ENCODE measurements at regions not wholly inside any gene's neighbourhood (a gene's known extent, or its start where the extent isn't known, plus 50 kb on each side); places are given as distances from the start of the nearest gene placed in this dataset.

GRCh38 chr10:3398825-3399646 is 226.5 kb upstream of the PITRM1 start:
- no peak overlapping the region for H3K9ac ChIP-seq (replicated peaks; ENCODE audit: extremely low read depth, insufficient read depth, low read length)
- no peak overlapping the region for H3K4me3 ChIP-seq (replicated peaks in 1 of 3; ENCODE audit: insufficient read depth in 1 of 3, low read depth in 1 of 3, low read length in 3 of 3)
- DNase-seq (ENCODE audit: low read depth, low spot score): peak; percentile 48
- peaks cover 24% of the 10 kb centered on the region for H3K4me1 ChIP-seq (ENCODE audit: control insufficient read depth, extremely low read depth, insufficient read depth, low read length)
- H4K20me1 ChIP-seq (replicated peaks; ENCODE audit: control insufficient read depth, extremely low read depth, insufficient read depth, low read length): no peaks in the 10 kb centered on the region
- intact Hi-C loops (cut with micrococcal nuclease) (no loop called here), dilution Hi-C loops (cut with MboI; ENCODE audit: extremely low pct_ligation_motif_present, low sequenced_read_pairs) (no loop called here)
- ChIA-PET POLR2A (no interaction called here), CTCF (no interaction called here)
- peak overlapping the region; percentile 3 for H3K4me2 ChIP-seq (ENCODE audit: insufficient read depth, low read length)
- FAIRE-seq: peak; percentile 72
- peak overlapping the region; percentile 69 for H3K27ac ChIP-seq (ENCODE audit: insufficient read depth, low read depth, low read length)
- no peaks in the 10 kb centered on the region for H3K9me1 ChIP-seq (replicated peaks; ENCODE audit: control insufficient read depth, extremely low read depth, insufficient read depth, low read length)
- no peaks in the 10 kb centered on the region for H3K9me3 ChIP-seq (replicated peaks; ENCODE audit: control insufficient read depth, insufficient read depth, low read length)
- TF ChIP-seq MYC (IDR thresholded peaks at IDR 0.05; ENCODE audit: low read depth, low read length) (no peak), GATA2 (IDR thresholded peaks at IDR 0.05; ENCODE audit: insufficient read depth, insufficient read length, low read depth, low read length) (no peak), EZH2 (IDR thresholded peaks at IDR 0.05; ENCODE audit: borderline replicate concordance, low read depth, low read length, severe bottlenecking) (no peak), JUN (IDR thresholded peaks at IDR 0.05; ENCODE audit: borderline replicate concordance, insufficient read depth, insufficient read length, low read depth) (no peak), FOS (IDR thresholded peaks at IDR 0.05; ENCODE audit: borderline replicate concordance, insufficient read depth, low read length) (no peak), POLR2AphosphoS5 (IDR thresholded peaks at IDR 0.05; ENCODE audit: insufficient read depth, low read depth, low read length) (no peak), POLR2A (IDR thresholded peaks at IDR 0.05; ENCODE audit: low read depth, low read length) (no peak), CTCF (IDR thresholded peaks at IDR 0.05; ENCODE audit: extremely low read depth in 1 of 2, insufficient read depth in 1 of 2, low read depth in 1 of 2, low read length in 2 of 2) (no peak)
- TF ChIP-seq, protein P1, sequence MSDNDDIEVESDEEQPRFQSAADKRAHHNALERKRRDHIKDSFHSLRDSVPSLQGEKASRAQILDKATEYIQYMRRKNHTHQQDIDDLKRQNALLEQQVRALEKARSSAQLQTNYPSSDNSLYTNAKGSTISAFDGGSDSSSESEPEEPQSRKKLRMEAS (IDR thresholded peaks at IDR 0.05; ENCODE audit: insufficient read depth, insufficient read length): no peak
- no peaks in the 10 kb centered on the region for H3K36me3 ChIP-seq (ENCODE audit: control insufficient read depth in 2 of 2, extremely low read depth in 1 of 2, insufficient read depth in 2 of 2, low read length in 2 of 2)
- BruUV-seq (replicated peaks): no TSS peak
- H3K79me2 ChIP-seq (ENCODE audit: control insufficient read depth, insufficient read depth, low read length): no peaks in the 10 kb centered on the region
- H2AFZ ChIP-seq (ENCODE audit: low read depth, low read length): peak overlapping the region; percentile 71
- H3K27me3 ChIP-seq (ENCODE audit: control insufficient read depth in 2 of 2, insufficient read depth in 2 of 2, low read length in 2 of 2): no peaks in the 10 kb centered on the region
